GM12878 (cell line): ENCODE measurements at regions not wholly inside any gene's neighbourhood (a gene's known extent, or its start where the extent isn't known, plus 50 kb on each side); places are given as distances from the start of the nearest gene placed in this dataset.
"Not testable (repeated sequence)": the region's sequence is repeated elsewhere in the genome, so short reads cannot be mapped to it uniquely, and the experiment has no call there.

ENCODE experiments used
- ATAC-seq: fragments of 200-7000 bp; cut with Tn5 transposase; 3 replicates; pipeline ENCODE4 v1.9.1; 2020; ENCODE audit warnings: mild to moderate bottlenecking, moderate library complexity
- BruUV-seq: library from RNA; stranded (reverse); fragments of 400-500 nt; replicated peaks from 2 replicates; lab custom pipeline; 2021; lab: Mats Ljungman, UMichigan
- CTCF ChIA-PET: fragments of 300-600 bp; sonication (Branson Sonifier 250); formaldehyde crosslinking; extraction: SDS; loops from one replicate; lab custom pipeline; 2021; ENCODE audit warnings: inconsistent platforms; lab: Yijun Ruan, JAX
- POLR2A ChIA-PET: fragments of 350-600 bp; formaldehyde crosslinking; extraction: SDS; loops from one replicate; lab custom pipeline; 2021; ENCODE audit warnings: inconsistent platforms; lab: Charles Lee
- RAD21 ChIA-PET: fragments of 300-600 bp; sonication (Branson Sonifier 250); formaldehyde crosslinking; loops from one replicate; lab custom pipeline; 2023; ENCODE audit warnings: antibody characterized with exemption; ENCODE audit not compliant: unreplicated experiment; lab: Charles Lee
- SMC1A ChIA-PET: fragments of 300-600 bp; sonication (Branson Sonifier 250); formaldehyde crosslinking; loops from one replicate; lab custom pipeline; 2023; ENCODE audit not compliant: unreplicated experiment, uncharacterized antibody; lab: Charles Lee
- DNase-seq: peaks from one replicate; pipeline ENCODE4 v3.0.0-alpha.2; 2011; ENCODE audit warnings: low read depth, low spot score
- FAIRE-seq: peaks from 3 replicates; lab custom pipeline; 2011; peaks lifted over from hg19 to GRCh38; lab: Jason Lieb, UNC
- H2AFZ ChIP-seq: 2 replicates; pipeline ENCODE4 v1.6.0; 2011; ENCODE audit warnings: low read depth, low read length, control low read depth; ENCODE audit not compliant: control insufficient read depth
- H3K27ac ChIP-seq: 2 replicates; pipeline ENCODE4 v1.5.1; 2011; ENCODE audit warnings: control low read depth; ENCODE audit not compliant: control insufficient read depth, insufficient read depth
- H3K27me3 ChIP-seq, 2 experiments: replicated peaks in 1 of 2; 2 replicates each; pipeline versions ENCODE4 v1.6.0 to v1.6.1; 2011; ENCODE audit warnings: low read length in 1 of 2; ENCODE audit not compliant: control insufficient read depth in 2 of 2, insufficient read depth in 2 of 2
- H3K36me3 ChIP-seq, 2 experiments: 2 replicates each; pipeline ENCODE4 v1.5.1; 2011; ENCODE audit warnings: low read length in 1 of 2; ENCODE audit not compliant: control insufficient read depth in 2 of 2, insufficient read depth in 2 of 2
- H3K4me1 ChIP-seq: 2 replicates; pipeline ENCODE4 v1.6.1; 2011; ENCODE audit warnings: mild to moderate bottlenecking, low read length, moderate library complexity, mixed read lengths; ENCODE audit not compliant: control insufficient read depth, insufficient read depth
- H3K4me2 ChIP-seq: 2 replicates; pipeline ENCODE4 v1.6.0; 2011; ENCODE audit warnings: control low read depth; ENCODE audit not compliant: control insufficient read depth, insufficient read depth
- H3K4me3 ChIP-seq: fragments of 200-600 bp; sonication (generic); 2 replicates; pipeline ENCODE4 v1.5.1; 2016
- H3K79me2 ChIP-seq: 2 replicates; pipeline ENCODE4 v1.6.0; 2011; ENCODE audit warnings: low read length; ENCODE audit not compliant: control insufficient read depth, insufficient read depth
- H3K9ac ChIP-seq: 2 replicates; pipeline ENCODE4 v1.8.0; 2011; ENCODE audit warnings: low read length, control low read depth, mixed read lengths; ENCODE audit not compliant: control insufficient read depth, insufficient read depth
- H3K9me3 ChIP-seq: replicated peaks from 3 replicates; pipeline ENCODE4 v1.5.1; 2011; ENCODE audit warnings: mild to moderate bottlenecking, low read length; ENCODE audit not compliant: control insufficient read depth, insufficient read depth
- H4K20me1 ChIP-seq: 2 replicates; pipeline ENCODE4 v1.6.0; 2011; ENCODE audit not compliant: control insufficient read depth, insufficient read depth
- ATF3 ChIP-seq: IDR thresholded peaks from 2 replicates; pipeline ENCODE4 v1.6.1; 2011; ENCODE audit warnings: low read depth, mild to moderate bottlenecking, low read length, moderate library complexity, borderline replicate concordance; ENCODE audit errors: extremely low read depth
- BCL3 ChIP-seq: IDR thresholded peaks from 2 replicates; pipeline ENCODE4 v1.6.1; 2011; ENCODE audit warnings: borderline replicate concordance, low read depth, mild to moderate bottlenecking, moderate library complexity, low read length; ENCODE audit not compliant: insufficient read depth, poor library complexity, severe bottlenecking
- EED ChIP-seq: sonication (generic); IDR thresholded peaks from 2 replicates; pipeline ENCODE4 v1.6.1; 2016; ENCODE audit warnings: antibody characterized with exemption, low read depth
- TCF12 ChIP-seq: IDR thresholded peaks from 2 replicates; pipeline ENCODE4 v1.6.1; 2011; ENCODE audit warnings: low read depth, mild to moderate bottlenecking, low read length
- ZNF274 ChIP-seq: IDR thresholded peaks from one replicate; pipeline ENCODE4 v1.8.0; 2011; ENCODE audit not compliant: insufficient read length, insufficient read depth
- WGBS: methylation state at CpG from one replicate; pipeline ENCODE4 v1.1.6; 2016; ENCODE audit warnings: low lambda C conversion rate; ENCODE audit not compliant: insufficient replicate concordance, insufficient coverage; ENCODE audit errors: missing lambda C conversion rate; 5-methylcytosine and 5-hydroxymethylcytosine counted together
- in situ Hi-C: fragments of 300-500 bp; cut with MboI; formaldehyde crosslinking; loops from 9 replicates; pipeline ENCODE4 v1.14.3; 2018; ENCODE audit warnings: mixed read lengths
- intact Hi-C: fragments of 100-400 bp; cut with micrococcal nuclease; formaldehyde crosslinking; loops from one replicate; pipeline ENCODE4 v1.14.2; 2022; ENCODE audit not compliant: unreplicated experiment

- TF ChIP-seq BCL3, result no peak
Observed at GRCh38 chr7:98764946-98765345, 104.9 kb downstream of the TMEM130 start (continued).

- ChIA-PET CTCF (interaction anchor here (0.6 to 1.5 kb wide), 5 partner anchors 24 to 349 kb away, joined by 3 to 7 read pairs (median 3); no protein-coding TSS in a partner anchor), SMC1A (interaction anchor here (2.8 kb wide), 1 partner anchor 61 kb away, joined by 7 read pairs; no protein-coding TSS in a partner anchor)
- RAD21 ChIA-PET, H4K20me1 ChIP-seq, H3K9ac ChIP-seq, H3K36me3 ChIP-seq, H3K9me3 ChIP-seq, POLR2A ChIA-PET, H2AFZ ChIP-seq, H3K27me3 ChIP-seq, FAIRE-seq, ATAC-seq, BruUV-seq, intact Hi-C loops, H3K27ac ChIP-seq, H3K4me2 ChIP-seq, DNase-seq, in situ Hi-C loops, H3K4me3 ChIP-seq, H3K79me2 ChIP-seq: not testable (repeated sequence)
- H3K4me1 ChIP-seq, result peaks cover 20% of the 10 kb centered on the region
- 73% methylated on average over 5 of the region's 5 CpGs for WGBS
Observed at GRCh38 chr7:98770085-98770484, 99.7 kb downstream of the TMEM130 start.

DNA sequence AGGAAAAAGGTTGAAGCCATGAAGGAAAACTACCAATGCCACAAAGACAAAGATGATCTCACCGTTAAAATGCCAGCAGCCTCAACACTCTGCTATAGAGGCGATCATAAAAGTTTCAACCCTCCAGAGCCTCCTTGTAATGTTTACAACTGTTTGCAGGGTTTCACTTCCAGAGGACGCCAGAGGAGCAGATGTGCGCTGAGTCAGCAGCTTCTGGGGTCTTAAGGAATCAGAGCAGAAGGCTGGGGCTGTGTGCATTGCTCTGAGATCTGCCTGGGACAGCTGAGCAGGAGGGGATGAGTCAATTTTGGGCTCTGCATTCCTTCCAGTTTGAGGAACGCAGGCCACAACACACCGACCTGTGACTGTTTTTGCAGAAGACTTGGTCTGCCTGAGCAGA lies 98.3 kb downstream of the TMEM130 start:
- Histone ChIP-seq H3K79me2 (no peaks in the 10 kb centered on the region), H3K4me3 (peak overlapping the region; percentile 17; the same call in 1 of the 2 replicates), H3K36me3 (no peaks in the 10 kb centered on the region), H3K27ac (peak overlapping the region; percentile 67), H3K4me2 (peak overlapping the region; percentile 75), H3K9me3 (no peaks in the 10 kb centered on the region), H3K27me3 (no peaks in the 10 kb centered on the region), H4K20me1 (no peaks in the 10 kb centered on the region), H2AFZ (peak overlapping the region; percentile 2; the same call in 1 of the 2 replicates), H3K4me1 (peaks cover 20% of the 10 kb centered on the region), H3K9ac (peak overlapping the region; percentile 49)
- ATAC-seq (peak; percentile 76), FAIRE-seq (no peak), DNase-seq (peak; percentile 35)
- ChIA-PET SMC1A (interaction anchor here (0.7 to 1.5 kb wide), 5 partner anchors 26 to 69 kb away, joined by 3 to 4 read pairs (median 4); no protein-coding TSS in a partner anchor), RAD21 (interaction anchor here (1.5 kb wide), 1 partner anchor 30 kb away, joined by 4 read pairs; no protein-coding TSS in a partner anchor), CTCF (interaction anchor here (0.8 to 1.2 kb wide), 3 partner anchors 8 to 603 kb away, joined by 3 read pairs; no protein-coding TSS in a partner anchor), POLR2A (no interaction called here)
- WGBS, result 21% methylated on average over 6 of the region's 6 CpGs
- TF ChIP-seq TCF12, result 0 out of 2 replicates have a peak, but pooled peaks have one; percentile 12
- TF ChIP-seq EED, result peak; percentile 48; the same call in 1 of the 2 replicates
- TF ChIP-seq ZNF274, result no peak
- TF ChIP-seq ATF3, result no peak
- intact Hi-C loops, result no loop called here
- in situ Hi-C loops, result no loop called here
- no TSS peak for BruUV-seq
